Tibial nerve (tissue), 4 donors: ENCODE measurements at regions not wholly inside any gene's neighbourhood (a gene's known extent, or its start where the extent isn't known, plus 50 kb on each side); places are given as distances from the start of the nearest gene placed in this dataset.

Experiments used
- DNase-seq, 2 donors: peaks; one replicate each; pipeline ENCODE4 v3.0.0-alpha.2; 2019; ENCODE audit warnings: low spot score in 2 of 2
- H3K27ac ChIP-seq, 4 donors: fragments of 200-600 bp; sonication (generic) in 3 of 4; one replicate each; pipeline ENCODE4 v1.5.1; 2017 to 2019; ENCODE audit warnings: mild to moderate bottlenecking in 1 of 4
- H3K27me3 ChIP-seq, 2 donors: fragments of 200-600 bp; sonication (generic) in 1 of 2; one replicate each; pipeline versions ENCODE4 v1.5.1 to v1.6.0; 2017 to 2019
- H3K36me3 ChIP-seq, 3 donors: fragments of 200-600 bp; sonication (generic); one replicate each; pipeline ENCODE4 v1.5.1; 2018 to 2019
- H3K4me1 ChIP-seq, 4 donors: fragments of 200-600 bp; sonication (generic) in 3 of 4; one replicate each; pipeline ENCODE4 v1.5.1; 2017 to 2019
- H3K4me3 ChIP-seq, 4 donors: fragments of 200-600 bp; sonication (generic) in 3 of 4; one replicate each; pipeline ENCODE4 v1.5.1; 2017 to 2019; ENCODE audit warnings: mild to moderate bottlenecking in 1 of 4, moderate library complexity in 1 of 4
- H3K9me3 ChIP-seq, 4 donors: fragments of 200-600 bp; sonication (generic) in 3 of 4; one replicate each; pipeline ENCODE4 v1.5.1; 2017 to 2019
- CTCF ChIP-seq, 5 experiments: fragments of 200-600 bp in 3 of 5; fragments of 450-650 bp in 2 of 5; sonication (generic) in 3 of 5; IDR thresholded peaks; one replicate each; pipeline ENCODE4 v1.5.1; 2016 to 2019; ENCODE audit warnings: antibody characterized with exemption in 5 of 5, mild to moderate bottlenecking in 3 of 5, moderate library complexity in 2 of 5
- EP300 ChIP-seq, 2 donors: sonication (generic); formaldehyde crosslinking; IDR thresholded peaks; one replicate each; pipeline ENCODE4 v1.6.1; 2017; ENCODE audit warnings: antibody characterized with exemption in 2 of 2, mild to moderate bottlenecking in 1 of 2
- POLR2A ChIP-seq, 2 donors: fragments of 450-650 bp; IDR thresholded peaks; one replicate each; pipeline ENCODE4 v1.6.1; 2017; ENCODE audit warnings: antibody characterized with exemption in 2 of 2, mild to moderate bottlenecking in 2 of 2, moderate library complexity in 2 of 2
- WGBS, 2 donors: methylation state at CpG; one replicate each; pipeline ENCODE4 v1.1.5; 2018; 5-methylcytosine and 5-hydroxymethylcytosine counted together

DNA sequence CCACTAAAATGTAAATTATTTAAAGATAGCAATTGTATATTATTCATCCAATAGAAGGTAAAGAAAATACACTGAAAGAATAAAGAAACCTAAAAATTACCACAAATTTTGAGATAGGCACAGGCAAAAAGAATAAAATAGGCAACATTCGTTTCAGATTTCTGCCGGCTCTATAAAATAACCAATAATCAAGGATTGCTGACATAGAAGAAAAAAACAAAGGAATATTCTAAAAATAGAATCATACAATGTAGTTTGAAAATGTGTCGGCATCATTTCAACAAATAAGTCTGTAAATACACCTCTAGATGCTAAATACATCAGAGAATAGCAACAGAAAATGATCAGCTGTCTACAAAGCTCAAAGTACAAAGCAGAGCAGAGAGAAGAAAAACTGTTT, 973.3 kb downstream of the EPHA7 start:
- no peak for TF ChIP-seq POLR2A (IDR thresholded peaks at IDR 0.05)
- TF ChIP-seq CTCF (IDR thresholded peaks at IDR 0.05) = no peak
- no peak for TF ChIP-seq EP300 (IDR thresholded peaks at IDR 0.05)
- no peaks in the 10 kb centered on the region for H3K27me3 ChIP-seq
- no peaks in the 10 kb centered on the region for H3K4me1 ChIP-seq
- H3K27ac ChIP-seq = no peak overlapping the region
- WGBS, 2 donors = 72 to 73% methylated on average over 3 of the region's 3 CpGs
- no peaks in the 10 kb centered on the region for H3K9me3 ChIP-seq
- H3K4me3 ChIP-seq = no peak overlapping the region
- H3K36me3 ChIP-seq = no peaks in the 10 kb centered on the region
- DNase-seq = no peak

- 32 to 54% methylated on average over 1 of the region's 1 CpG for WGBS, 2 donors
- H3K4me3 ChIP-seq = no peak overlapping the region
- no peak for TF ChIP-seq EP300 (IDR thresholded peaks at IDR 0.05)
- TF ChIP-seq POLR2A (IDR thresholded peaks at IDR 0.05) = no peak
- no peak for TF ChIP-seq CTCF (IDR thresholded peaks at IDR 0.05)
- H3K36me3 ChIP-seq = no peaks in the 10 kb centered on the region
- no peaks in the 10 kb centered on the region for H3K27me3 ChIP-seq
- no peak overlapping the region for H3K27ac ChIP-seq
- H3K9me3 ChIP-seq = no peaks in the 10 kb centered on the region
- no peak for DNase-seq
- no peaks in the 10 kb centered on the region for H3K4me1 ChIP-seq
These were observed 985.4 kb downstream of the EPHA7 start for GRCh38 chr6:92433911-92434310.

- no peak for DNase-seq
- H3K27ac ChIP-seq = no peak overlapping the region
- no peaks in the 10 kb centered on the region for H3K27me3 ChIP-seq
- no peaks in the 10 kb centered on the region for H3K36me3 ChIP-seq
- no peak overlapping the region for H3K4me3 ChIP-seq
- no peaks in the 10 kb centered on the region for H3K9me3 ChIP-seq
- H3K4me1 ChIP-seq = no peaks in the 10 kb centered on the region
- TF ChIP-seq CTCF (IDR thresholded peaks at IDR 0.05) = no peak
- TF ChIP-seq EP300 (IDR thresholded peaks at IDR 0.05) = no peak
- TF ChIP-seq POLR2A (IDR thresholded peaks at IDR 0.05) = no peak
These were observed 987.9 kb downstream of the EPHA7 start for GRCh38 chr6:92431502-92431901.

GRCh38 chr6:92428448-92428847, 990.9 kb downstream of the EPHA7 start:
- 91 to 94% methylated on average over 2 of the region's 2 CpGs for WGBS, 2 donors
- no peak for DNase-seq
- Histone ChIP-seq H3K36me3 (no peaks in the 10 kb centered on the region), H3K9me3 (no peaks in the 10 kb centered on the region), H3K4me1 (no peaks in the 10 kb centered on the region), H3K27ac (no peak overlapping the region), H3K4me3 (no peak overlapping the region), H3K27me3 (no peaks in the 10 kb centered on the region)
- TF ChIP-seq POLR2A (IDR thresholded peaks at IDR 0.05) (no peak), CTCF (IDR thresholded peaks at IDR 0.05) (no peak), EP300 (IDR thresholded peaks at IDR 0.05) (no peak)

GRCh38 chr6:92427453-92427852, 991.9 kb downstream of the EPHA7 start:
- no peaks in the 10 kb centered on the region for H3K36me3 ChIP-seq

More at GRCh38 chr6:92427453-92427852, 991.9 kb downstream of the EPHA7 start:
- 71 to 72% methylated on average over 2 of the region's 2 CpGs for WGBS, 2 donors
- Histone ChIP-seq H3K27me3 (no peaks in the 10 kb centered on the region), H3K4me1 (no peaks in the 10 kb centered on the region), H3K9me3 (no peaks in the 10 kb centered on the region), H3K4me3 (no peak overlapping the region), H3K27ac (no peak overlapping the region)
- TF ChIP-seq EP300 (IDR thresholded peaks at IDR 0.05) = no peak
- TF ChIP-seq POLR2A (IDR thresholded peaks at IDR 0.05) = no peak
- no peak for TF ChIP-seq CTCF (IDR thresholded peaks at IDR 0.05)
- no peak for DNase-seq
